AG10803 (cell line): ENCODE measurements at regions not wholly inside any gene's neighbourhood (a gene's known extent, or its start where the extent isn't known, plus 50 kb on each side); places are given as distances from the start of the nearest gene placed in this dataset.

Source experiments
- DNase-seq: peaks from one replicate; pipeline ENCODE4 v3.0.0; 2010; ENCODE audit warnings: low read depth
- H3K4me3 ChIP-seq: 2 replicates; pipeline ENCODE4 v1.5.1; 2011; ENCODE audit warnings: mild to moderate bottlenecking, low read length, control low read depth
- TF ChIP-seq, protein P1 (sequence below): conservative IDR thresholded peaks from 2 replicates; pipeline ENCODE4 v1.5.1; 2011; ENCODE audit warnings: mild to moderate bottlenecking, low read length, control low read depth, inconsistent platforms

DNA sequence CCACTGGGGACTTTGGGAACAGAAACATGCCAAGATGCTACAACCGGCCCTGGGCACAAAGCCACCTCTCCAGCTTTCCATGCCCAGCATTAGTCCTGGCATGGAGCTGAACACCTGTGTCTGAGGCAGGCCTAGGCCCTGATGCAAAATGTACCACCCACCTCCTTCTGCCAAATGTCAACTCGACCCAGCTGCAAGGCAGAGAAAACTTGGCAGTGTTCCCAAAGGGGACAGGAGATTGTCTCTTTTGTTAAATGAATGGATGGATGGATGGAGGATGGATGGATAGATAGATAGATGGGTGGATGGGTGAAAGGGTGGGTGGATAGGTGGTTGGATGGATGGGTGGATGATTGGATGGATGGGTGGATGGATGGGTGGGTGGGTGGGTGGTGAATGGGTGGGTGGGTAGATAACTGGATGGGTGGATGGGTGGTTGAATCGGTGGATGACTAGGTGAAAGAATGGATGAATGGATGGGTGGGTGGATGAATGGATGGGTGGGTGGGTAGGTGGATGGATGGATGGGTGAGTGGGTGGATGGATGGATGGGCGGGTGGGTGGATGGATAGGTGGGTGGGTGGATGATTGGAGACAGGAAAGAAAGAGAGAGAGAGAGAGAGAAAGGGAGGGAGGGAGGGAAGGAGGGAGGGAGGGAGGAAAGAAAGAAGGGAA is 73.4 kb upstream of the TNRC6C start:
- H3K4me3 ChIP-seq, result no peak overlapping the region
- TF ChIP-seq, protein P1, sequence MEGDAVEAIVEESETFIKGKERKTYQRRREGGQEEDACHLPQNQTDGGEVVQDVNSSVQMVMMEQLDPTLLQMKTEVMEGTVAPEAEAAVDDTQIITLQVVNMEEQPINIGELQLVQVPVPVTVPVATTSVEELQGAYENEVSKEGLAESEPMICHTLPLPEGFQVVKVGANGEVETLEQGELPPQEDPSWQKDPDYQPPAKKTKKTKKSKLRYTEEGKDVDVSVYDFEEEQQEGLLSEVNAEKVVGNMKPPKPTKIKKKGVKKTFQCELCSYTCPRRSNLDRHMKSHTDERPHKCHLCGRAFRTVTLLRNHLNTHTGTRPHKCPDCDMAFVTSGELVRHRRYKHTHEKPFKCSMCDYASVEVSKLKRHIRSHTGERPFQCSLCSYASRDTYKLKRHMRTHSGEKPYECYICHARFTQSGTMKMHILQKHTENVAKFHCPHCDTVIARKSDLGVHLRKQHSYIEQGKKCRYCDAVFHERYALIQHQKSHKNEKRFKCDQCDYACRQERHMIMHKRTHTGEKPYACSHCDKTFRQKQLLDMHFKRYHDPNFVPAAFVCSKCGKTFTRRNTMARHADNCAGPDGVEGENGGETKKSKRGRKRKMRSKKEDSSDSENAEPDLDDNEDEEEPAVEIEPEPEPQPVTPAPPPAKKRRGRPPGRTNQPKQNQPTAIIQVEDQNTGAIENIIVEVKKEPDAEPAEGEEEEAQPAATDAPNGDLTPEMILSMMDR, result no peak
- DNase-seq, result no peak

DNA sequence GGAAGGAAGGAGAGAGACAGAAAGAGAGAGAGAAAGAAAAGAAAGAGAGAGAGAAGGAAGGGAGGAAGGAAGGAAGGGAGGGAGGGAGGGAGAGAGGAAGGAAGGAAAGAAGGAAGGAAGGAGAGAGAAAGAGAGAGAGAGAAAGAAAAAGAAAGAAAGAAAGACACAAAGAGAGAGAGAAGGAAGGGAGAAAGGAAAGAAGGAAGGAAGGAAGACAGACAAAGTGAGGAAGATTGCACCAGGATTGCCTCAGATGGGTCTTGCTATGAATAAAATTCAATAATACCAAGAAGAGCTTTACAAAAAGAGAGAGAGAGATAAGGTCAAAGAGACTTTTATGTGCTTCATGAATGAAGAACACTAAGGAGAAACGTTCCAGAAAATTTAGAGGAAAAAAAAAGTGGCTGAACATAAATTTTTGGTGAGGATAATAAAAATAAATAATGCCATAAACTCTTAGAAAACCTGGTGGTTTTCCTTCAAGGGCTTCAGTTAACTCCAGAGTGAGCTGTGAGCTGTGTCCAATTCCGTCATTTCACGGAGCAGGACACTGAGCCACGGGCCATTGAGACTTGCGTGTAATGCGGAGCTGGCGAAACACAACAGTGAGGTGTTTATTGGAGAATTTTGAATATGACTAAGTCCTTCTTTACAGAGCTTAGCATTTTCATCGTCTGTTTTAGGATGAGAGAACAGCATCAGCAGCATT is 72.7 kb upstream of the TNRC6C start:
- DNase-seq, result no peak
- TF ChIP-seq, protein P1, result no peak
- no peak overlapping the region for H3K4me3 ChIP-seq

DNA sequence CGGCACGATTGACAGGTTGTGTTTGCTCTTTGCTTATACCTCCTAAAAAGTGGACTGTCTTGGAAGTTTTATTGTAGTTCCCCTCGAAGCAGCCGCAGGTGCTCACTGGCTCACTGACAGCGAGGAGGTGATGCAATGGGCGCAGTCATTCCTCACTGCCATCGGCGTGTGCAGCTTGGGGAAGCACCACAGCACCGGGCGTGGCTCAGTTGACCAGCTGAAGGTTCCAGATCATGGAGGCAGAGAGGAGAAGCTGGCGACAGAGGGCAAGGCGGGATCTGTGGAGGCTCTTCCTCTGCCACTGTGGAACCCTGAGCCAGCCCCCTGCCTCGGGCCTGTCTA is 72.1 kb upstream of the TNRC6C start:
- no peak overlapping the region for H3K4me3 ChIP-seq
- TF ChIP-seq, protein P1, result no peak
- DNase-seq, result no peak

DNA sequence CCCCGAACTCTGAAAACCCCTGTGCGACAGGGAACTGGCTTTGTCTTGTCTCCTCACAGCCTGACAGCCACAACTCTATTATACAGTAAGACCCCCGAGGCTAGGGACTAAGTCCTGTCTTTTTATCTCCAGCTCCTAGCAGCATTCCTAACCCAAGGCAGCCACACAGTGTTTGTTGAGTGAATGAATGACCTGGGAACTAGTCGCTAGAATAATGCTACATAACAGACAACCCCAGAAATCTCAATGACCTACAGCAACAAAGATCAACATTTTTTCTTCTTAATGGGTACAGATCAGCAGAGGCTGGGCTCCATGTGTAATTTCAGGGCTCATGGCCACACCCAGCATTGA is 71.4 kb upstream of the TNRC6C start:
- no peak for DNase-seq
- TF ChIP-seq, protein P1, result no peak
- peak overlapping the region; percentile 69 for H3K4me3 ChIP-seq

DNA sequence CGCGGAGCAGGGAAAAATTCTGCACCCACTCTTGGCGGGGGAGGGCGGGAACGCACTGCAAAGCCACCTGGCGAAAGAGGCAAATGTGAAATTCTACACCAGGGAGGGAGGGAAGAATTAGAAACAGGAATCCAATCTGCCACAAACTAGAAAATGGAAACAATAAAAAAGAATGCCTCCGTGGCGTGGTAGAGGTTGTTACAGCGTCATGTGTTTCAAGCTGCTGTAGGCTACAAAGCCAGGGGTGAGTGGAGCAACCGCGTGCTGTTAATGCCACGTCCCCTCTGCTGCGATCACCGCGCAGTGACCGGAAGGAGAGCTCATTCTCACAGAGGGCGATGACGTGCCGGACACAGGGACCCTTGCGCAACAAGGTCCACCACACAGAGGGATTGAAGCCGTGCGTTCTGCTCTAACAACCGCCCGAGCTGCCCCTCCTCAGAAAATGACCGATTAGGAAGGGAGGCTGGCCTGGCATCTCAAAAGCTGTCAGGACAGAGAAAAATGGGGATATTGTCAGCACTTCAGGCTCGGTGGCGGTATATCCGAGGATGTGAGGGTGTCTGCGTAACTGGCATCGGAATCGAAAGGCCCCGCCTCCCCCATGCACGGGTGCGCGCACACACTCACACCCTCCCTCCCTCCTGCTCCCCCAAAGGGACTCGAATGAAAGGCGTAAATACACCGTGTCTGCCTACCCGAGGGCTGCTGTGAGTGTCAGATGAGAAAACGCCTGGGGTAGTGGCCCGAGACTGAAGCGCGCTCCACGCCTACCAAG is 70.8 kb upstream of the TNRC6C start:
- TF ChIP-seq, protein P1, result no peak
- peak; percentile 77 for DNase-seq
- H3K4me3 ChIP-seq, result peak overlapping the region; percentile 69

DNA sequence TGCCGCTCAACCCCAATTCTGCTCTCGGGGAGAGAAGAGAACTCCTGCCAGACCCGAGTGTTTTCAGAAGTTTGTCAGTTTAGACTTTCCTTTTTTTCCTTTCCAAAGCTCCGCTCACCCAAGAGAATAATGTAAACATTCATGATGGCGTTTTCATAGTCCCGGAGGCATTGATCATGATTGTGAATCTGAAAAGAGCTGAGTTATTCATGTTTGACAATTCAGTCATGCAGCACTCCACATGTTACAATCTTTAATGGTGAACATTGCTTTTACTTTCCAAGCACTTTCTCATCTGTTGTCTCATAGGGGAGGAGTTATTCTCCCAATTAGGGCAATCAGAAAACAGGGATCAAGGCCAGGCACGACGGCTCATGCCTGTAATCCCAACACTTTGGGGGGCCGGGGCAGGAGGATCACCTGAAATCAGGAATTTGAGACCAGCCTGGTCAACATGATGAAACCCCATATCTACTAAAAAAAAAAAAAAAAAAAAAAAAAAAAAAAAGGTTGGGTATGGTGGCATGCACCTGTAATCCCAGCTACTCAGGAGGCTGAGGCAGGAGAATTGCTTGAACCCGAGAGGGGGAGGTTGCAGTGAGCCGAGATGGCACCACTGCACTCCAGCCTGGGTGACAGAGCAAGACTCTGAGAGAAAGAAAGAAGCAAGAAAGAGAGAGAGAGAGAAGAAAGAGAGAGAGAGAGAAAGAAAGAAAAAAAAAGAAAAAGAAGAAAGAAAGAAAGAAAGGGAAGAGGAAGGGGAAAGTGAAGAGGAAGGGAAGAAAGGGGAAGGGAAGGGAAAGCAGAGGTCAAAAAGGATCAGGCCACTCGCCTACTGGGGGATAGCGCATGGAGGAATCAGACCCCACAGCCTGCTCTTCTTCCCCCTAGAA is 70.0 kb upstream of the TNRC6C start:
- H3K4me3 ChIP-seq, result peak overlapping the region; percentile 69
- no peak for DNase-seq
- TF ChIP-seq, protein P1, result no peak
